Endodermal cell (in vitro differentiated cells): ENCODE measurements at regions not wholly inside any gene's neighbourhood (a gene's known extent, or its start where the extent isn't known, plus 50 kb on each side); places are given as distances from the start of the nearest gene placed in this dataset.

ENCODE experiments used
- DNase-seq: peaks from one replicate; pipeline ENCODE4 v3.0.0-alpha.2; 2017
- H3K27ac ChIP-seq: 2 replicates; pipeline ENCODE4 v1.5.1; 2013; ENCODE audit warnings: mild to moderate bottlenecking, low read depth, low read length, moderate library complexity
- H3K27me3 ChIP-seq: 2 replicates; pipeline ENCODE4 v1.6.1; 2013; ENCODE audit warnings: mild to moderate bottlenecking, low read length, moderate library complexity; ENCODE audit not compliant: insufficient read depth, control insufficient read depth, poor library complexity, severe bottlenecking
- H3K36me3 ChIP-seq: 2 replicates; pipeline ENCODE4 v1.7.0; 2013; ENCODE audit warnings: mild to moderate bottlenecking, low read length, moderate library complexity; ENCODE audit not compliant: control insufficient read depth, insufficient read depth
- H3K4me1 ChIP-seq: one replicate; pipeline ENCODE4 v1.7.0; 2013; ENCODE audit warnings: low read length; ENCODE audit not compliant: control insufficient read depth, insufficient read depth
- H3K4me3 ChIP-seq: 2 replicates; pipeline ENCODE4 v1.5.1; 2013; ENCODE audit warnings: mild to moderate bottlenecking, low read length, moderate library complexity
- H3K9ac ChIP-seq: 2 replicates; pipeline ENCODE4 v1.6.1; 2013; ENCODE audit warnings: mild to moderate bottlenecking, low read length, moderate library complexity; ENCODE audit not compliant: poor library complexity, severe bottlenecking; ENCODE audit errors: extremely low read depth
- H3K9me3 ChIP-seq: 2 replicates; pipeline ENCODE4 v1.6.1; 2013; ENCODE audit warnings: mild to moderate bottlenecking, low read length, moderate library complexity; ENCODE audit not compliant: control insufficient read depth
- H3K27ac Mint-ChIP-seq: 2 replicates; pipeline ENCODE4 v1.8.0; 2020; ENCODE audit warnings: mixed read lengths
- H3K27me3 Mint-ChIP-seq: 2 replicates; pipeline ENCODE4 v1.8.0; 2021; ENCODE audit warnings: mild to moderate bottlenecking, mixed read lengths; ENCODE audit not compliant: insufficient read depth
- H3K36me3 Mint-ChIP-seq: 2 replicates; pipeline ENCODE4 v1.8.0; 2020; ENCODE audit warnings: low read depth, mixed read lengths
- H3K4me1 Mint-ChIP-seq: 2 replicates; pipeline ENCODE4 v1.8.0; 2020; ENCODE audit warnings: mixed read lengths
- H3K4me3 Mint-ChIP-seq: 2 replicates; pipeline ENCODE4 v1.8.0; 2020; ENCODE audit warnings: mild to moderate bottlenecking, moderate library complexity, mixed read lengths
- H3K9me3 Mint-ChIP-seq: 2 replicates; pipeline ENCODE4 v1.8.0; 2020; ENCODE audit warnings: mild to moderate bottlenecking, mixed read lengths
- CTCF ChIP-seq: fragments of 200-600 bp; sonication (generic); conservative IDR thresholded peaks from 2 replicates; pipeline ENCODE4 v1.5.0; 2021; ENCODE audit warnings: antibody characterized with exemption, mild to moderate bottlenecking
- WGBS, 2 experiments: methylation state at CpG; one replicate each; pipeline versions ENCODE4 v1.1.5 to v1.1.7; 2013; ENCODE audit warnings: missing lambda C conversion rate in 2 of 2, mixed read lengths in 1 of 2; ENCODE audit not compliant: insufficient coverage in 1 of 2, insufficient read length in 1 of 2; 5-methylcytosine and 5-hydroxymethylcytosine counted together

- Mint-ChIP-seq H3K9me3 (no peaks in the 10 kb centered on the region), H3K4me1 (no peaks in the 10 kb centered on the region), H3K36me3 (no peaks in the 10 kb centered on the region), H3K4me3 (no peak overlapping the region), H3K27me3 (peaks cover 41% of the 10 kb centered on the region), H3K27ac (no peak overlapping the region)
- Histone ChIP-seq H3K4me1 (no peaks in the 10 kb centered on the region), H3K36me3 (no peaks in the 10 kb centered on the region), H3K27me3 (peaks cover 8% of the 10 kb centered on the region), H3K9me3 (no peaks in the 10 kb centered on the region), H3K9ac (no peak overlapping the region), H3K27ac (no peak overlapping the region), H3K4me3 (no peak overlapping the region)
- no peak for TF ChIP-seq CTCF
- WGBS, 2 experiments = 83 to 100% methylated on average over 1 to 9 of the region's 10 CpGs
- DNase-seq = no peak
These were observed 121.3 kb upstream of the C1GALT1 start for GRCh38 chr7:7060828-7061599.

GRCh38 chr7:7077945-7078344 is 104.4 kb upstream of the C1GALT1 start:
- H3K4me1 ChIP-seq = no peaks in the 10 kb centered on the region
- Mint-ChIP-seq H3K9me3 (no peaks in the 10 kb centered on the region), H3K4me1 (no peaks in the 10 kb centered on the region), H3K36me3 (no peaks in the 10 kb centered on the region), H3K4me3 (no peak overlapping the region), H3K27me3 (peaks cover 9% of the 10 kb centered on the region), H3K27ac (no peak overlapping the region)
- H3K9ac ChIP-seq = no peak overlapping the region
- H3K4me3 ChIP-seq = no peak overlapping the region
- no peaks in the 10 kb centered on the region for H3K27me3 ChIP-seq
- H3K9me3 ChIP-seq = no peaks in the 10 kb centered on the region
- H3K36me3 ChIP-seq = no peaks in the 10 kb centered on the region
- 85 to 86% methylated on average over 5 to 8 of the region's 8 CpGs for WGBS, 2 experiments
- no peak for TF ChIP-seq CTCF
- DNase-seq = no peak
- H3K27ac ChIP-seq = no peak overlapping the region

- H3K4me3 ChIP-seq = no peak overlapping the region
- H3K27me3 Mint-ChIP-seq = peaks cover 9% of the 10 kb centered on the region
- no peak overlapping the region for H3K27ac Mint-ChIP-seq
- peaks cover 24% of the 10 kb centered on the region for H3K9me3 Mint-ChIP-seq
- no peak for TF ChIP-seq CTCF
- no peaks in the 10 kb centered on the region for H3K4me1 ChIP-seq
- no peak overlapping the region for H3K27ac ChIP-seq
- no peak overlapping the region for H3K4me3 Mint-ChIP-seq
- peaks cover 9% of the 10 kb centered on the region for H3K4me1 Mint-ChIP-seq
- peaks cover 5% of the 10 kb centered on the region for H3K9me3 ChIP-seq
- DNase-seq = no peak
- 80 to 84% methylated on average over 2 of the region's 2 CpGs for WGBS, 2 experiments
- H3K36me3 ChIP-seq = no peaks in the 10 kb centered on the region
- no peaks in the 10 kb centered on the region for H3K27me3 ChIP-seq
- no peak overlapping the region for H3K9ac ChIP-seq
- H3K36me3 Mint-ChIP-seq = no peaks in the 10 kb centered on the region
These were observed 101.5 kb upstream of the C1GALT1 start for GRCh38 chr7:7080802-7081201.
